GM13976 (cell line): ENCODE measurements at regions not wholly inside any gene's neighbourhood (a gene's known extent, or its start where the extent isn't known, plus 50 kb on each side); places are given as distances from the start of the nearest gene placed in this dataset.

Experiments used
- DNase-seq: peaks from one replicate; pipeline ENCODE4 v3.0.0; 2012; ENCODE audit warnings: low spot score
- in situ Hi-C: fragments of 300-500 bp; cut with MboI; formaldehyde crosslinking; loops from one replicate; pipeline ENCODE4 v1.12.0; 2022; ENCODE audit warnings: low sequenced_read_pairs, mixed read lengths, inconsistent platforms; ENCODE audit not compliant: unreplicated experiment
- TF ChIP-seq, protein P1 (sequence below): IDR thresholded peaks from 2 replicates; pipeline ENCODE4 v1.5.1; 2012; ENCODE audit warnings: borderline replicate concordance, mild to moderate bottlenecking; ENCODE audit not compliant: insufficient read depth; ENCODE audit errors: extremely low read depth, missing control alignments, control extremely low read depth

DNA sequence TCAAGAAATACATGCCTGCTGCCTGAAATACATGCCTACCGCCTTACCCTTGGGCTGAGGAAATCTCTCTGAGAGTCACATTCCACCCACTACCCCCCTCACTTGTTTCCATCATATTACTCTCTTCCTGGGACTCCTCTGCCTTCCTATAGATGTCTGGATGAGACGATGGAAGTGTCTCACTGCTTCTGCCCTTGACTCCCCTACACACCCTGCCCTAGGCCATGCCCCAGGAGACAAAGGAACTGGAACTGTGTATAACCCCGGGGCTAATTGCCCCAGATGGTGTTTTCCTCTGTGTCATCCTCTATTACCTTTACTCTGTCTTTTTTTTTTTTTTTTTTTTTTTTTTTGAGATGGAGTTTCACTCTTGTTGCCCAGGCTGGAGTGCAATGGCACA, 102.0 kb downstream of the GTPBP8 start:
- DNase-seq = no peak
- in situ Hi-C loops = no loop called here
- TF ChIP-seq, protein P1, sequence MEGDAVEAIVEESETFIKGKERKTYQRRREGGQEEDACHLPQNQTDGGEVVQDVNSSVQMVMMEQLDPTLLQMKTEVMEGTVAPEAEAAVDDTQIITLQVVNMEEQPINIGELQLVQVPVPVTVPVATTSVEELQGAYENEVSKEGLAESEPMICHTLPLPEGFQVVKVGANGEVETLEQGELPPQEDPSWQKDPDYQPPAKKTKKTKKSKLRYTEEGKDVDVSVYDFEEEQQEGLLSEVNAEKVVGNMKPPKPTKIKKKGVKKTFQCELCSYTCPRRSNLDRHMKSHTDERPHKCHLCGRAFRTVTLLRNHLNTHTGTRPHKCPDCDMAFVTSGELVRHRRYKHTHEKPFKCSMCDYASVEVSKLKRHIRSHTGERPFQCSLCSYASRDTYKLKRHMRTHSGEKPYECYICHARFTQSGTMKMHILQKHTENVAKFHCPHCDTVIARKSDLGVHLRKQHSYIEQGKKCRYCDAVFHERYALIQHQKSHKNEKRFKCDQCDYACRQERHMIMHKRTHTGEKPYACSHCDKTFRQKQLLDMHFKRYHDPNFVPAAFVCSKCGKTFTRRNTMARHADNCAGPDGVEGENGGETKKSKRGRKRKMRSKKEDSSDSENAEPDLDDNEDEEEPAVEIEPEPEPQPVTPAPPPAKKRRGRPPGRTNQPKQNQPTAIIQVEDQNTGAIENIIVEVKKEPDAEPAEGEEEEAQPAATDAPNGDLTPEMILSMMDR = no peak

DNA sequence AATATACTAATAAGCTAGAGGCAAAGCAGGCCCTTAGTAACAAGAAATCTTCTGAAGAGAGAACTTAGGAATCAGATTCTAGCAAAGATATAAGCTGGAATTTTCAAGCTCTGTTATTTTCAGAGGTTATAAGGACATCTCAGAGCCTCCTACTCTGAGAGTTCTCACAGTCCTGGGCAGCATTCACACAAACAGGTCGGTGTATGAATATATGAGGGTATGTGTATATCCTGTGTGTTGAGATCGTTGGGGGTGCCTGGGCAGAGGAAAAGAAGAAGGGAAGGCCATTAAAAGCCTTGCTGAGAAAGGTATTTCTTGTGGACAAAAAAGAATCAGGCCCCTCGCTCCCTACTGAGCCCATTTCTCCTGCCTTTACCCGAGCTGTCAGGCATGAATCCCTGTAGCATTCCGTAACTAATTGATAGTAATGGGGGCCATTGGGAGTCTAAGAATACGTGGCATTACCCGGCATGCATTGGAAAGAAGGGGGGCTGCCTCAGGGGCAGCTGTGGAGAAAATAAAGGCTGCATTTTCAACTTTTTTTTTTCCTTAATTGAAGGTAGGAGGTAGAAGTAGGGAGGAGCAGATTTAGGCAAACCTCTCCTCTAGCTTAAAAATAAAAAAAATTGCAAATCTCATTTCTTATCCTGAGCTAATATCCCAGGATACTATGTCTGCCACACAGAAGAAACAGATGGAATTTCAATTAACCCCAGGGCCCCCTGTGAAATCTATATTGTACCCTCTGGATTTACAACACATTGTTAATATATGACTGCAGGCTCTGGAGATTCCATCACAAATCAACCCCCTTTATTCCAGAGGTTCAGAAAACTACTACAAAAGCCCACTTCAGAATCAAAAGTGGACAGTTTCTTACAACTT, 103.8 kb downstream of the GTPBP8 start:
- DNase-seq = no peak
- in situ Hi-C loops = no loop called here

DNA sequence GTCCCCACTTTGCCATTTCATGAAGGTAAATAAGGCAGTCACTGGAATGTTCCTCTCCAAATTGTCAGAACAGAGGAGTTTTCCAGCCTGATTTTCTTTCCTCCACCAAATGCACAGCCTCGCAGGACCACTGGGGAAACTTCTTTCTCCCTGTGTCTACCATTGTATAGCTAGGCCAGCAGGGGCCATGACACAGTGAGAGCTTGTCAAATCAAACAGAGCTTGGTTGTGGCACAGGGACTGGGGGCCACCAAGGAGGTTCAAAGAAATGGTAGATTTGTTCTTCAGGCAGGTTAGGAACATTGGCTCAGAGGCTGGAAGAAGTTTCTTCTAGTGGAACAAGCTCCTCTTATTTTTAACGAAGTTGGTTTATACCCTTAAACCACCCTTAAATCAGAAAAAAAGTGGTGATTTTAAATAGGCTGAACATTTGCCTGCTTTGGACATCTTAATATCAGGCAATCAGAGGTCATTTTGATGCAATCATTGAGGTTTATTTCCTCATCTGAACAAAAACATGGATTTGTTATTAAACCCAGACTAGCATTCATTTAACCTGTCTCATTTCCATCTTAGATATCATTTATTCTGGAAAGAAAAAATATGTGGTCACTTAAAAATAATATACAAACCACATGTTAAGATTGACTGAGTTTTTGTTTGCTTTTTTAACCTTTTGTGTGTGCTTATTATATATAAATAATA, 105.6 kb downstream of the GTPBP8 start:
- in situ Hi-C loops = no loop called here
- no peak for DNase-seq
- TF ChIP-seq, protein P1 = no peak

More for the DNA sequence above, 103.8 kb downstream of the GTPBP8 start:
- TF ChIP-seq, protein P1 = no peak

GRCh38 chr3:113097960-113098447, 107.2 kb downstream of the GTPBP8 start:
- DNase-seq = no peak
- in situ Hi-C loops = no loop called here
- TF ChIP-seq, protein P1 = no peak

- TF ChIP-seq, protein P1 = no peak
- in situ Hi-C loops = no loop called here
- DNase-seq = no peak
Observed at GRCh38 chr3:113100063-113100462, 109.3 kb downstream of the GTPBP8 start.

- DNase-seq = no peak
- in situ Hi-C loops = no loop called here
Observed at GRCh38 chr3:113103588-113103987, 107.8 kb upstream of the BOC start.

More at GRCh38 chr3:113103588-113103987, 107.8 kb upstream of the BOC start:
- TF ChIP-seq, protein P1 = no peak
